ENCODE measurements at regions not wholly inside any gene's neighbourhood (a gene's known extent, or its start where the extent isn't known, plus 50 kb on each side); places are given as distances from the start of the nearest gene placed in this dataset.

- no TSS peak for BruUV-seq (replicated peaks)
- no peak overlapping the region for H2AFZ ChIP-seq (ENCODE audit: control insufficient read depth, low read depth, low read length)
- H3K9me3 ChIP-seq (replicated peaks; ENCODE audit: control insufficient read depth, insufficient read depth, low read length): no peaks in the 10 kb centered on the region
- H3K79me2 ChIP-seq (ENCODE audit: control insufficient read depth, insufficient read depth, low read length): no peaks in the 10 kb centered on the region
- ChIA-PET CTCF (no interaction called here), SMC1A (ENCODE audit: uncharacterized antibody, unreplicated experiment) (no interaction called here), RAD21 (ENCODE audit: unreplicated experiment) (no interaction called here), POLR2A (no interaction called here)
- H3K9ac ChIP-seq (ENCODE audit: control insufficient read depth, insufficient read depth, low read length): no peak overlapping the region
- H3K36me3 ChIP-seq (ENCODE audit: control insufficient read depth in 2 of 2, insufficient read depth in 2 of 2, low read length in 1 of 2): no peaks in the 10 kb centered on the region
- intact Hi-C loops (cut with micrococcal nuclease; ENCODE audit: unreplicated experiment): no loop called here
- in situ Hi-C loops (cut with MboI): no loop called here
- H3K4me3 ChIP-seq: no peak overlapping the region
- TF ChIP-seq BACH1 (IDR thresholded peaks at IDR 0.05; ENCODE audit: borderline replicate concordance) (no peak), ATF7 (IDR thresholded peaks at IDR 0.05; ENCODE audit: low read depth) (no peak), E2F4 (IDR thresholded peaks at IDR 0.05; ENCODE audit: low read depth, low read length) (no peak), CBFB (IDR thresholded peaks at IDR 0.05; ENCODE audit: low read depth) (no peak), GATAD2B (conservative IDR thresholded peaks at IDR 0.05; ENCODE audit: low read depth) (no peak), SP1 (IDR thresholded peaks at IDR 0.05; ENCODE audit: low read depth, low read length) (no peak), JUNB (IDR thresholded peaks at IDR 0.05) (no peak), MEF2B (IDR thresholded peaks at IDR 0.05; ENCODE audit: partially characterized antibody, poor library complexity, severe bottlenecking) (no peak), NR2C2 (IDR thresholded peaks at IDR 0.05; ENCODE audit: borderline replicate concordance, control insufficient read depth, insufficient read length, low read depth) (no peak)
- H3K4me2 ChIP-seq (ENCODE audit: control insufficient read depth, insufficient read depth): no peak overlapping the region
- no peaks in the 10 kb centered on the region for H3K4me1 ChIP-seq (ENCODE audit: control insufficient read depth, insufficient read depth, low read length)
- no peaks in the 10 kb centered on the region for H3K27me3 ChIP-seq (replicated peaks in 1 of 2; ENCODE audit: control insufficient read depth in 2 of 2, insufficient read depth in 2 of 2, low read length in 1 of 2)
- H3K27ac ChIP-seq (ENCODE audit: control insufficient read depth, insufficient read depth): no peak overlapping the region
- no peaks in the 10 kb centered on the region for H4K20me1 ChIP-seq (ENCODE audit: control insufficient read depth, insufficient read depth)
- 0% methylated on average over 1 of the region's 1 CpG for WGBS (ENCODE audit: insufficient coverage, insufficient replicate concordance, low lambda C conversion rate, missing lambda C conversion rate)
- ATAC-seq (no peak), FAIRE-seq (no peak), DNase-seq (ENCODE audit: low read depth, low spot score) (no peak)
Measured at GRCh38 chr16:26700250-26700649, 366.5 kb upstream of the C16orf82 start.

All from GM12878 (cell line).